ENCODE measurements at regions not wholly inside any gene's neighbourhood (a gene's known extent, or its start where the extent isn't known, plus 50 kb on each side); places are given as distances from the start of the nearest gene placed in this dataset.

DNA sequence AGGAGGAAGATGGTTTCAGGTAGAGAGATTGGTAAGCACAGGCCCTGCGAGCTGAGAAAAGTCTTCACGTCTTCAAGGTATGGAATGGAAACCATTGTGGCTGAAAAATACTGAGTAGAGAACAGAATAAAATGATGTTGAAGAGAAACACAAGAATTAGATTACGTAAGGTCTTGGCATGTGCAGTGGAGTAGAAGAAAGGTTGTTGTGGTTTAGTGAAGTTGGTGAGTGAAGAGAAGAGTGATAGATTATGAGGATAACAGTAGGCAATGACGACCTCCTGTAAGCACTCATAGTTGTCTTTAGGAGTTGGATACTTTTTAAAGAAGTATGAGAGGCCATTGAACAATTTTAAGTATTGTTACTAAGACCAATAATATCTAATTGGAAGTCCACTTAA is 642.6 kb downstream of the PCDH7 start:
- H3K9me3 Mint-ChIP-seq, result no peaks in the 10 kb centered on the region
- TF ChIP-seq, protein P1, sequence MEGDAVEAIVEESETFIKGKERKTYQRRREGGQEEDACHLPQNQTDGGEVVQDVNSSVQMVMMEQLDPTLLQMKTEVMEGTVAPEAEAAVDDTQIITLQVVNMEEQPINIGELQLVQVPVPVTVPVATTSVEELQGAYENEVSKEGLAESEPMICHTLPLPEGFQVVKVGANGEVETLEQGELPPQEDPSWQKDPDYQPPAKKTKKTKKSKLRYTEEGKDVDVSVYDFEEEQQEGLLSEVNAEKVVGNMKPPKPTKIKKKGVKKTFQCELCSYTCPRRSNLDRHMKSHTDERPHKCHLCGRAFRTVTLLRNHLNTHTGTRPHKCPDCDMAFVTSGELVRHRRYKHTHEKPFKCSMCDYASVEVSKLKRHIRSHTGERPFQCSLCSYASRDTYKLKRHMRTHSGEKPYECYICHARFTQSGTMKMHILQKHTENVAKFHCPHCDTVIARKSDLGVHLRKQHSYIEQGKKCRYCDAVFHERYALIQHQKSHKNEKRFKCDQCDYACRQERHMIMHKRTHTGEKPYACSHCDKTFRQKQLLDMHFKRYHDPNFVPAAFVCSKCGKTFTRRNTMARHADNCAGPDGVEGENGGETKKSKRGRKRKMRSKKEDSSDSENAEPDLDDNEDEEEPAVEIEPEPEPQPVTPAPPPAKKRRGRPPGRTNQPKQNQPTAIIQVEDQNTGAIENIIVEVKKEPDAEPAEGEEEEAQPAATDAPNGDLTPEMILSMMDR (IDR thresholded peaks at IDR 0.05; ENCODE audit: unreplicated experiment in 3 of 3), result no peak
- no peaks in the 10 kb centered on the region for H3K36me3 Mint-ChIP-seq (ENCODE audit: low read depth)
- no peak overlapping the region for H3K4me3 Mint-ChIP-seq
- no peaks in the 10 kb centered on the region for H3K27me3 Mint-ChIP-seq (ENCODE audit: low read depth)
- H3K27ac Mint-ChIP-seq, result no peak overlapping the region
- no peaks in the 10 kb centered on the region for H3K4me1 Mint-ChIP-seq

DNA sequence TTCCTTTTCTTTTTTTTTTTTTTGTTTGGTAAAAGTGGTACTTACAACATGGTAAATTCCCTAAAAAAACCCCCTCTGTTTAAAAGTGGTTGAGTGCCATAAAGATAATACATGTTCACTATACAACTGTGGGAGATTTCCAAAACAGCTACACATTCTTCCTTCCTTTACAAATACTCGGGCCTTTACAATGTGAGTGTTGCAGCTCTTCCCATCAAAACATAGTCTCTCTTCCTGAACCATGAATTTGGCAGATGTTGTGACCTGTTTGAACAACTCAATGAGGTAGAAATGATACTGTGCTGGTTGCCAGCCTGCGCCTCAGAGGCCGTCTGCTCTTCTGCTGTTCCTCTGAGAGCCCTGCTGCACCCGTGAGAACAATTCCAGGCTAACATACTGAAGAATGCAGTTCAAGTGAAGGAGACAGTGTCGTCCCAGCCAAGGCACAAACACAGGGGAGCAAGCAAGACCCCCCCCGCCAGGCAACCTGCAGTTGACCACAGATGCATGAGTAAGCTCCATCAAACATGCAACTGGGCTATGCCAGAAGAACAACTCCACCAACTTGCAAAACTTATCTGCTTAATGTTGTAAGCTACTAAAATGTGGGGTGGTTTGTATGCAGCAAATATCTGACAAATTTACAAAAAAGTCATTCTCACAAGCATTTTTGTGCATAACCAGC is 645.0 kb downstream of the PCDH7 start:
- TF ChIP-seq, protein P1 (IDR thresholded peaks at IDR 0.05; ENCODE audit: unreplicated experiment in 3 of 3), result no peak
- Mint-ChIP-seq H3K36me3 (ENCODE audit: low read depth) (no peaks in the 10 kb centered on the region), H3K27ac (no peak overlapping the region), H3K27me3 (ENCODE audit: low read depth) (no peaks in the 10 kb centered on the region), H3K9me3 (no peaks in the 10 kb centered on the region), H3K4me3 (no peak overlapping the region), H3K4me1 (no peaks in the 10 kb centered on the region)

DNA sequence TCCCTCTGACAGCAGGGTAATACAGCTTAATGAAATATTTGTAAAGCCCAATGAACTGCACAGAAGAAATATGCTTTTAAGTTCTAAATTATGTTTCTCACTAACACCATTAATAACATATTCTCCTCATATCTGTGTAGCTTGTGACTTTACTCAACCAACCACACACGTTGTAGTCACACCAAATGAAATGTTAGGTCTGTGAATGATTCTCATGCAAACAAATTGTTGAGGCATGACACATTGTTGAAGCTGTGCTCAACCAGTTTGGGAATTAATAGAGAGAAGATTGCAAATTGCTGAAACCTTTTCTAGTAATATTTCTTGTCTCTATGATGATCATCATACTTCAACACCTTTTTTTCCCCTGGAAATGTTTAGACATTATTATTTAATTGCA is 645.9 kb downstream of the PCDH7 start:
- Mint-ChIP-seq H3K27ac (no peak overlapping the region), H3K36me3 (ENCODE audit: low read depth) (no peaks in the 10 kb centered on the region), H3K27me3 (ENCODE audit: low read depth) (no peaks in the 10 kb centered on the region), H3K9me3 (no peaks in the 10 kb centered on the region), H3K4me1 (no peaks in the 10 kb centered on the region), H3K4me3 (no peak overlapping the region)
- TF ChIP-seq, protein P1 (IDR thresholded peaks at IDR 0.05; ENCODE audit: unreplicated experiment in 3 of 3), result no peak

- Mint-ChIP-seq H3K4me3 (no peak overlapping the region), H3K36me3 (ENCODE audit: low read depth) (no peaks in the 10 kb centered on the region), H3K27me3 (ENCODE audit: low read depth) (no peaks in the 10 kb centered on the region), H3K4me1 (peaks cover 2% of the 10 kb centered on the region), H3K9me3 (no peaks in the 10 kb centered on the region), H3K27ac (no peak overlapping the region)
- TF ChIP-seq, protein P1 (IDR thresholded peaks at IDR 0.05; ENCODE audit: unreplicated experiment in 3 of 3), result peak; percentile 72 to 85 (median 79)
Observed at GRCh38 chr4:31370866-31371465, 650.8 kb downstream of the PCDH7 start.

- Mint-ChIP-seq H3K27ac (peak overlapping the region in 1 of 3 experiments; percentile 71), H3K36me3 (ENCODE audit: low read depth) (no peaks in the 10 kb centered on the region), H3K4me3 (no peak overlapping the region), H3K27me3 (ENCODE audit: low read depth) (no peaks in the 10 kb centered on the region), H3K4me1 (peaks cover 5% of the 10 kb centered on the region), H3K9me3 (no peaks in the 10 kb centered on the region)
- TF ChIP-seq, protein P1 (IDR thresholded peaks at IDR 0.05; ENCODE audit: unreplicated experiment in 3 of 3), result no peak
Observed at GRCh38 chr4:31374256-31374960, 654.2 kb downstream of the PCDH7 start.

Measured in nephron (organoid).